IPS-15b (cell line): ENCODE measurements at regions not wholly inside any gene's neighbourhood (a gene's known extent, or its start where the extent isn't known, plus 50 kb on each side); places are given as distances from the start of the nearest gene placed in this dataset.

Experiments
- H3K27me3 ChIP-seq: one replicate; pipeline ENCODE4 v1.6.1; 2013; ENCODE audit warnings: low read length; ENCODE audit not compliant: control insufficient read depth, insufficient read depth
- H3K36me3 ChIP-seq: one replicate; pipeline ENCODE4 v1.6.1; 2013; ENCODE audit warnings: low read length; ENCODE audit not compliant: control insufficient read depth, insufficient read depth
- H3K4me1 ChIP-seq: one replicate; pipeline ENCODE4 v1.6.1; 2013; ENCODE audit warnings: mild to moderate bottlenecking, low read length; ENCODE audit not compliant: control insufficient read depth, insufficient read depth
- H3K4me3 ChIP-seq: one replicate; pipeline ENCODE4 v1.5.1; 2013; ENCODE audit warnings: low read depth, low read length
- H3K9ac ChIP-seq: one replicate; pipeline ENCODE4 v1.6.1; 2013; ENCODE audit warnings: low read depth, mild to moderate bottlenecking, low read length
- H3K9me3 ChIP-seq: one replicate; pipeline ENCODE4 v1.6.1; 2013; ENCODE audit warnings: mild to moderate bottlenecking, low read length; ENCODE audit not compliant: control insufficient read depth, insufficient read depth

DNA sequence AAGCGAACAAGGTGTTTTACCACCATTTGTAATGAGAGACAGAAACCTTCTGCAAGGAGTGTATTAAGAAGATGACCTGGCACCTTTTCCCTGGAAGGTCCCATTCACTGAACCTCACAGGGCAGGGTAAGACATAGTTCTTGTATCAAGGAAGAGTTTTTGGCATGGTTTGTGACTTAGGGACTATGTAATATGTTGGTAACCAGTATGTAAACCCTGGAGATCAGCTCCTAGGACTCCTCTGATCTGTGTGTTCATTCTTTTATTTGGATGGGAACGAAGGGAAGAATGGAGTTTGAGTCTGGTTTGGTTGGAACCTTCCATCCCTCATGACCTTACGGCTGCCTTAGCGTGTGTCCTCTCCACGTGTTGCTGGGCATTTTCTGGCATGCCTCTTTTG is 175.4 kb downstream of the CAND1 start:
- no peaks in the 10 kb centered on the region for H3K9me3 ChIP-seq
- peaks cover 3% of the 10 kb centered on the region for H3K4me1 ChIP-seq
- H3K9ac ChIP-seq: no peak overlapping the region
- H3K36me3 ChIP-seq: no peaks in the 10 kb centered on the region
- H3K4me3 ChIP-seq: no peak overlapping the region
- H3K27me3 ChIP-seq: no peaks in the 10 kb centered on the region

DNA sequence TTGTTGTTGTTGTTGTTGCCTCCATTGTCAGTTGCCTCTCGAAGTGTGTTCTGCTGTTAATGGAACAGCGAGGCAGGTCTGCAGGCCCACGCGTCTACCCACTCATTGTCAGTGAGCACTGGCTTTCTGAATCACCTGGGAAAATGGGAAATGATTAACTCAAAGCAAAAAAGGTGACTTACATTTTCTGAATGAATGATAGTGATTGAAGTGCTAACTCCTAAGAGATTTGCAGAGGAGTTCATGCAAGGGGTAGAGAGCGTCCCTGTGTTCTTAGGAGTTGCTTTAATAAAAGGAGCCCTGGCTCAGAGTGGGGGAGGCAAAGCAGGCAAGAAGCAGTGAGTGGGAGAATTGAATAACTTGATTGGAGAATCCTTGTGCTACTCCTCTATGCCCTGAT is 177.6 kb downstream of the CAND1 start:
- Histone ChIP-seq H3K4me3 (no peak overlapping the region), H3K9ac (no peak overlapping the region), H3K27me3 (no peaks in the 10 kb centered on the region), H3K4me1 (no peaks in the 10 kb centered on the region), H3K36me3 (no peaks in the 10 kb centered on the region), H3K9me3 (no peaks in the 10 kb centered on the region)

DNA sequence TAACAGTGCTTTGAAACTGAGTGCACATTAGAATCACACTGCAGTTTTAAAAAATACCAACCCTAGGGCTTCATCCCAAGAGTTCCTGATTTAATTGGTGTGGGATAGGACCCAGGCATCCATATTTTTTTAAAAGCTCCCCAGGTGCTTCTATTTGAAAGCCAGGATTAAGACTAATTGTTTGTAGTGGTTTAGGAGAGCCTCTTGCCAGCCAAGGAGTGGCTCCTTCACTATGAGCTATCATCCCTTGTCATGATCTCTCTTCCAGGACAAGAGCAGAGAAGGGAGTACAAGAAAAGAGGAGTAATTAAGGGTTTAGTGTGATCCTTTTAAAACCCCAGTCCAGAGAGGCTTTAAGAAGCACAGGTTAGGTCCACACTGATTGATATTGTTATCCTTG is 178.0 kb downstream of the CAND1 start:
- H3K36me3 ChIP-seq: no peaks in the 10 kb centered on the region
- no peaks in the 10 kb centered on the region for H3K27me3 ChIP-seq
- no peaks in the 10 kb centered on the region for H3K4me1 ChIP-seq
- no peak overlapping the region for H3K9ac ChIP-seq
- H3K9me3 ChIP-seq: no peaks in the 10 kb centered on the region
- H3K4me3 ChIP-seq: no peak overlapping the region

DNA sequence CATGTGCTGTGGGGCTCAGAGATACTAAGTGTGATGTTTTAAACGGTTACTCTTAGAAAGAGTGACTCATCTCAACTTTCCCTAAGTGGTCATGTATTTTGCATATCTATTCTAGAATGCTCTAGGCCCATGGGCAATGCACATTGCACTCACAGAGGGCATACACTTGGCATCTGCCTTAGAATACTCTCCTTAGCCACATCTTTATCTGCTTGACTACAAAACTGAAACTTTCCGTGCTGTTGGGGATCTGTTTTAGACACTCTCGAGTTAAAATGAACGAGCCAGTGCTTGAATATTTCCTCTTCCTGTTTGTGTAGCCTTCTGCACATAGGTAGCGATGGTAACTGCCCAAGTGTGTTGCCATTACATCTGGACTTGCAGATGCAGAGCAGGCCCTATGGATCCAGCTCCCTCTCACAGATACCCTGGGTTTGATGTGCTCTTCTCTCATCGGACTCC is 180.5 kb downstream of the CAND1 start:
- no peaks in the 10 kb centered on the region for H3K9me3 ChIP-seq
- H3K27me3 ChIP-seq: no peaks in the 10 kb centered on the region
- no peak overlapping the region for H3K9ac ChIP-seq
- H3K4me1 ChIP-seq: no peaks in the 10 kb centered on the region
- H3K36me3 ChIP-seq: no peaks in the 10 kb centered on the region
- H3K4me3 ChIP-seq: no peak overlapping the region

DNA sequence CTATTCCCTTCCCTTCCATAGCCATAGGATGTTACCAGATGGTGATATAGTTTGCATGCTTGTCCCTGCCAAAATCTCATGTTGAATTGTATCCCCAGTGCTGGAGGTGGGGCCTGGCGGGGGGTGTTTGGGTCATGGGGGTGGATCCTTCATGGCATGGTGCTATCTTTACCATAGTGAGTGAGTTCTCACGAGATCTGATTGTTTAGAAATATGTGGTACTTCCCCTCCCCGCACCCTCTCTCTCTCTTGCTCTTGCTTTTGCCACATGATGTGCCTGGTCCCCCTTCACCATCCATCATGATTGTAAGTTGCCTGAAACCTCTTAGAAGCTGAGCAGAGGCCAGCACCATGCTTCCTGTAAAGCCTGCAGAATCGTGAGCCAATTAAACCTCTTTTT is 181.3 kb downstream of the CAND1 start:
- no peak overlapping the region for H3K9ac ChIP-seq
- no peaks in the 10 kb centered on the region for H3K4me1 ChIP-seq

DNA sequence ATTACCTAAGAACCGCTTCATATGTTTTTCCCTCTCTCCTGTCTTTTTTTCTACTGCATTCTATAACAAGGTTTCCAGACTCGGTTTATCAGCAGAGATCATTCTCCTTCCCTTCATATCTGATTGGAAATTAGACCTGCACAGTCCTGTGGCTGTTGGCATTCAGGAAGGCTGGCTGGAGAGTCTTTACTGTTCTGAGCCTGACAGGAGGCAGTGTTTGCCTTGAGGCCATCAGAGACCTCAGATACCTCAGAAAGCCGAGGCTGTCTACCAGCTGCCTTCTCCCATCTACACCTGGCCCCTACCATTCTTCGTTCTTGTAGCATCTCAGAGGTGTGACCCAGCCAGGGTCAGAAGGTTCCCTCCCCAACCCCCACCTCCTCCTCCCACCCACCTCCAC is 182.0 kb downstream of the CAND1 start:
- Histone ChIP-seq H3K36me3 (no peaks in the 10 kb centered on the region), H3K27me3 (no peaks in the 10 kb centered on the region), H3K9ac (no peak overlapping the region), H3K9me3 (no peaks in the 10 kb centered on the region), H3K4me3 (no peak overlapping the region), H3K4me1 (no peaks in the 10 kb centered on the region)

More for the DNA sequence above, 181.3 kb downstream of the CAND1 start:
- no peaks in the 10 kb centered on the region for H3K36me3 ChIP-seq
- H3K27me3 ChIP-seq: no peaks in the 10 kb centered on the region
- H3K4me3 ChIP-seq: no peak overlapping the region
- H3K9me3 ChIP-seq: no peaks in the 10 kb centered on the region

DNA sequence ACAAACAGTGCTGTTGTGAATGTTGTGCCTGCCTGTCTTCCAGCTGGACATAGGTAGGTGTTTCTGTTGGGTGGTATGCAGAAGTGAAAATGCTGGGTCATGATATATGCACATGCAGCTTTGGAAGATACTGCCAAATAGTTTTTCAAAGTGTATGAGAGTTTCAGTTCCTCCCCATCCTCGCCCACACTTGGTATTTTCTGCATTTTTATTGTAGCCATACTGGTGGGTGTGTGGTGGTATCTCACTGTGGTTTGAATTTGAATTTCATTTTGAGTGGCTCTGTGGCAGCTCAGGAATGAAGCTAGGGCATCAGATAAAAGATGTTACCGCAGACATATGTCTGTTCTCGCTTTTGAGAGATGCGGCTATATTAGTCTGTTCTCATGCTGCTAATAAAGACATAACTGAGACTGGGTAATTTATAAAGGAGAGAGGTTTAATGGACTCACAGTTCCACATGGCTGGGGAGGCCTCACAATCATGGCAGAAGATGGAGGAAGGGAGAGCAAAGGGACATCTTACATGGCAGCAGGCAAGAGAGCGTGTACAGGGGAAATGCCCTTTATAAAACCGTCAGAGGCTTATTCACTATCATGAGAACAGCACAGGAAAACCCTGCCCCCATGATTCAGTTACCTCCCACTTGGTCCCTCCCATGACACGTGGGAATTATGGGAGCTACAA is 183.1 kb downstream of the CAND1 start:
- Histone ChIP-seq H3K9ac (no peak overlapping the region), H3K4me3 (no peak overlapping the region), H3K36me3 (no peaks in the 10 kb centered on the region), H3K9me3 (no peaks in the 10 kb centered on the region), H3K27me3 (no peaks in the 10 kb centered on the region), H3K4me1 (no peaks in the 10 kb centered on the region)

DNA sequence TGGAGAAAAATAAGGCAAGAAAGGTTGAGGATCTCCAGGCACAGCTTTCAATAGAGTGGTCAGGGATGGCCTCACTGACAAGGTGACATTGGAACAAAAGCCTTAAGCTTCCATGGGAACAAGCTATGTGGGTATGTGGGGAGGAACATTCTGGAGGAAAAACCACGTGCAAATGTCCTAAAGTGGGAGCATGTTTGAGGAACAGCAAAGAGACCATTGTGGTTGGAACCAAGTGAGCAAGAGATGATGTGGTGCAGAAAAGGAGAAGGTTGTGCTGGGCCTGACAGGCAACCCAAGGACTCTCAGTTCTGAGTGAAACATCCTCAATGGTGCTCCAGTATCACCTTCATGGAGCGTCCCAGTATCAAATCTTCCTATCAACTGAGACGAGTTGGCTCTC is 184.0 kb downstream of the CAND1 start:
- no peaks in the 10 kb centered on the region for H3K36me3 ChIP-seq
- no peaks in the 10 kb centered on the region for H3K9me3 ChIP-seq
- no peaks in the 10 kb centered on the region for H3K27me3 ChIP-seq
- H3K4me1 ChIP-seq: no peaks in the 10 kb centered on the region
- H3K9ac ChIP-seq: no peak overlapping the region
- H3K4me3 ChIP-seq: no peak overlapping the region

DNA sequence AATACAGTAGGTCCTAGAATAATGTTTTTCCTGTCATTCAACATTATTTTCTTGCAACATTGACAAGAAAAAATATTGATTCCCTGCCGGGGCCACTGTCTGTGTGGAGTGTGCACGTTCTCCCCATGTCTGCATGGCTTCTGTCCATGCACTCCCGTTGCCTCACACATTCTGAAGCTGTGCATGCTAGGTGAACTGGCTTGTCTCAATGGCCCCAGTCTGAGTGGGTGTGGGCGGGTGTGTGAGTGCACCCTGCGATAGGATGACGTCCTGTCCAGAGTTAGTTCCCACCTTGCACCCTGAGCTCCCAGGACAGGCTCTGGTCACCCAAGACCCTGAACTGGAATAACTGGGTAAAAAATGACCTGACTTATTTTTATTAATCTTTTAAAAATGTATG is 186.1 kb downstream of the CAND1 start:
- no peaks in the 10 kb centered on the region for H3K9me3 ChIP-seq
- H3K27me3 ChIP-seq: no peaks in the 10 kb centered on the region
- no peak overlapping the region for H3K4me3 ChIP-seq
- H3K36me3 ChIP-seq: no peaks in the 10 kb centered on the region
- no peak overlapping the region for H3K9ac ChIP-seq
- no peaks in the 10 kb centered on the region for H3K4me1 ChIP-seq

DNA sequence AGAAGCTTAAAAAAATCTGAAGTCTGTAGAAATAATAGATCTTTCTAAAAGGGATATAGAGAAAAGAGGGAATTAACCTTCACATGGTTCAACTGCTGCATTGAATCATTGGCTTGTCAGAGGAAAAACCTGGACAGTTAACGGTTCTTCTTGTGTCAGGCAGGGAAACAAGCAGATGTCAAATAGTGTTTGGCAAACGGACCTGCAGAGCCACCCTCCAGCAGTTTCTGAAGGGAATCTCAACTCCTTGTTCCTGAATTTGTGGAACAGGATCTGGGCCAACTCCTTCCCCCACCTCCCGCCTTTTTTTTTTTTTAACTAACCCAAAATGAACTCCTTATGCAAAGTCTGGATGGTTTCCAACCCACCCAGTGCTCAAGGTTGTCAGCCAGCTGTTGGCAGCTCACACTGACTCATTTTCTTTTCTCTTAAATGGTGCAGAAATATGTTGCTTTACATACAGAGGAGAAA is 187.3 kb downstream of the CAND1 start:
- Histone ChIP-seq H3K36me3 (no peaks in the 10 kb centered on the region), H3K9me3 (no peaks in the 10 kb centered on the region), H3K4me1 (no peaks in the 10 kb centered on the region), H3K4me3 (no peak overlapping the region), H3K27me3 (no peaks in the 10 kb centered on the region), H3K9ac (no peak overlapping the region)

DNA sequence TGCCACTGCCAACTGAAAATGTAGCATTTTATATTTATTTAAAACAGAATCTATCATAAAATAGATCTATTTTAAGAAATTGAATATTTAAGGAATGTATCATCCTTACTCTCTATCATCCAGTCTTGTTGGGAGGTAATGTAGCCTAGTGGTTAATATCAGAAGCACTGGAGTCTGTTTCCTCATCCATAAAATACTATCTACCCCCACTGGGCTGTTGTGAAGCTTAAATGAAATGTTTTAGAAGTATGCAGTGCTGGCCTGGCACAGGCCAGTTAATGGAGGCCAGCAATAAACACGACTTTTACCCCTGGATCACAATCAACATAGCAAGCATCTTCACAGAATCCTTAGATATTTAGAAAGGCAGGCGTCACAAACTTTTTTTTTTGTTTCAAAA is 188.0 kb downstream of the CAND1 start:
- Histone ChIP-seq H3K4me1 (no peaks in the 10 kb centered on the region), H3K9ac (no peak overlapping the region), H3K27me3 (no peaks in the 10 kb centered on the region), H3K4me3 (no peak overlapping the region), H3K36me3 (no peaks in the 10 kb centered on the region), H3K9me3 (no peaks in the 10 kb centered on the region)

DNA sequence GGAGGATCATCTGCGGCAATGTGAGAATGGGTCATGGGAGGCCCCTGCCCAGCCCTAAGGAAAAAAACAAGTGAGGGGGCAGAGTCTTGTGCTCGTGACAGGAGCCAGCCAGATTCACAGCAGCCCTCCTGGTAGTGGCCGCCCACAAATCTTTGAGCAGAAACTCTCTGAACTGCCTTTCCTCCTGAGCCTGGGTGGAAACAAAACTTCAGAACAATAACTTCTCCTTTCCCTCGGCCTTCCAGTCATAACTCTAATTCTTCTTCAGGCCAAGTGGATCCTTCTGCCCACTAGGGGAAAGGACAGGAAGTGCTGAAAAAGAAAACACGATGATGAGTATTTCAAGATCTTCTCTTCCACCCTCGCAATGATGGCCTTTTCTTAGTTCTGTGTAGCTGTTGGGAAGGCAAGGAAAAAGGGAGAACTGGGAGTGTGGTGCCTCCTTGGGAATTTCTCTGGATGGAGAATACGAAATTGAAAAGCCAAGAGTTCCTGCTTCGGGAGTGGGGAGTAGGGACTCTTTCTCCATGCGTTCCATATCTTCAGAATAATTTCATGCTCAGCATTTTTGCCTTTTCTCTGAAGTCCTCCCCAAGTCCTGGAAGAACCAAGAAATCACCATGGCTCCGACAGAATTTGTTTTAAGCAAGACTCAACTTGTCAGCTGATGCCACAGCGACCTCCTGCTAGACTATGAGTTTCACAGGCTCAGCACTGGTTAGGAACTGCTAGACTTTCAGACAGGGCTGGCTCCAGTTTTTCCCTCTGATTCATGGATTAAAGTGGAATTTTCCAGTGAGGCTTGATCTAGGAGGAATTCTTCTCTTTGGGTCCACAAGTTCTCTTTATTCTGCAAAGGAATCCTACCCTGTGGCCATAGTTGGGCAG is 188.9 kb downstream of the CAND1 start:
- H3K9me3 ChIP-seq: no peaks in the 10 kb centered on the region
- H3K9ac ChIP-seq: no peak overlapping the region
- no peaks in the 10 kb centered on the region for H3K4me1 ChIP-seq
- H3K27me3 ChIP-seq: no peaks in the 10 kb centered on the region
- H3K36me3 ChIP-seq: no peaks in the 10 kb centered on the region
- no peak overlapping the region for H3K4me3 ChIP-seq
